ENCODE measurements at regions not wholly inside any gene's neighbourhood (a gene's known extent, or its start where the extent isn't known, plus 50 kb on each side); places are given as distances from the start of the nearest gene placed in this dataset.
"Not testable (repeated sequence)": the region's sequence is repeated elsewhere in the genome, so short reads cannot be mapped to it uniquely, and the experiment has no call there.

DNA sequence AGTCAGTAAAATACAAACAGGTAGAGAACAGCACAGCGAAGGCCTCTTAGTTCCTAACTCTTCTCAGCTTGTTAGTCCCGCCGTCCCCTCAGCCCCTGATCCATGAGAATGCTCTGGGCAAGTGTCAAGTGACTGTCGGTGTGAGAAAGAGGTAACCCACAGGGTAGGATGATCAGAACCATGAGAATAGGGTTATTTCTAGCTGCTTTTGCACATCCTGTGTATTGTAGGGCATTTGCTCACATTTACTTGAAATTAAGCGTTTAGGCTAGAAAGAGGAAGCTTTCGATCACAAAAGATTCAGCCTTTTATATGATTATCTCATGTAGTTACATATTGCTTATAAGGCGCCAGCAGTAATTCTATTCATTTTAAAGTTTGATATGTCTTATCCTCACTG, 103.0 kb upstream of the PDE10A start:
- Histone ChIP-seq H3K27me3 (ENCODE audit: control insufficient read depth in 3 of 3, insufficient read depth in 3 of 3, low read length in 2 of 3) (no peaks in the 10 kb centered on the region), H3K4me3 (no peak overlapping the region)
- WGBS, 2 donors, result 73 to 74% methylated on average over 7 of the region's 7 CpGs

DNA sequence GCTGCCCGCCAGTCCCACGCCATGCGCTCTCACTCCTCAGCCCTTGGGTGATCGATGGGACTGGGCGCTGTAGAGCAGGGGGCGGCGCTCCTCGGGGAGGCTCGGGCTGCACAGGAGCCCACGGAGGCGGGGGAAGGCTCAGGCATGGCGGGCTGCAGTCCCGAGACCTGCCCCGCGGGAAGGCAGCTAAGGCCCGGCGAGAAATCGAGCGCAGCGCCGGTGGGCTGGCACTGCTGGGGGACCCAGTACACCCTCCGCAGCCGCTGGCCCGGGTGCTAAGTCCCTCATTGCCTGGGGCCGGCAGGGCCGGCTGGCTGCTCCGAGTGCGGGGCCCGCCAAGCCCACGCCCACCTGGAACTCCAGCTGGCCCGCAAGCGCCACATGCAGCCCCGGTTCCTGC, 102.2 kb upstream of the PDE10A start:
- WGBS, 2 donors, result 91 to 93% methylated on average over 18 to 33 of the region's 33 CpGs

More for the DNA sequence above, 103.0 kb upstream of the PDE10A start:
- TF ChIP-seq, protein P1, sequence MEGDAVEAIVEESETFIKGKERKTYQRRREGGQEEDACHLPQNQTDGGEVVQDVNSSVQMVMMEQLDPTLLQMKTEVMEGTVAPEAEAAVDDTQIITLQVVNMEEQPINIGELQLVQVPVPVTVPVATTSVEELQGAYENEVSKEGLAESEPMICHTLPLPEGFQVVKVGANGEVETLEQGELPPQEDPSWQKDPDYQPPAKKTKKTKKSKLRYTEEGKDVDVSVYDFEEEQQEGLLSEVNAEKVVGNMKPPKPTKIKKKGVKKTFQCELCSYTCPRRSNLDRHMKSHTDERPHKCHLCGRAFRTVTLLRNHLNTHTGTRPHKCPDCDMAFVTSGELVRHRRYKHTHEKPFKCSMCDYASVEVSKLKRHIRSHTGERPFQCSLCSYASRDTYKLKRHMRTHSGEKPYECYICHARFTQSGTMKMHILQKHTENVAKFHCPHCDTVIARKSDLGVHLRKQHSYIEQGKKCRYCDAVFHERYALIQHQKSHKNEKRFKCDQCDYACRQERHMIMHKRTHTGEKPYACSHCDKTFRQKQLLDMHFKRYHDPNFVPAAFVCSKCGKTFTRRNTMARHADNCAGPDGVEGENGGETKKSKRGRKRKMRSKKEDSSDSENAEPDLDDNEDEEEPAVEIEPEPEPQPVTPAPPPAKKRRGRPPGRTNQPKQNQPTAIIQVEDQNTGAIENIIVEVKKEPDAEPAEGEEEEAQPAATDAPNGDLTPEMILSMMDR (IDR thresholded peaks at IDR 0.05; ENCODE audit: control extremely low read depth, extremely low read depth), result no peak
- Histone ChIP-seq H3K4me1 (ENCODE audit: control insufficient read depth in 5 of 5, insufficient read depth in 5 of 5, low read length in 5 of 5) (peaks cover 0 to 14% (median 2%) of the 10 kb centered on the region in 5 donors), H3K27ac (ENCODE audit: low read depth in 1 of 2, low read length in 1 of 2) (peak overlapping the region; percentile 37 to 42), H3K9me3 (ENCODE audit: control insufficient read depth in 4 of 4, insufficient read depth in 3 of 4, low read length in 3 of 4) (no peaks in the 10 kb centered on the region), H3K9ac (ENCODE audit: insufficient read depth in 1 of 2, low read length in 2 of 2) (no peak overlapping the region), H3K36me3 (ENCODE audit: control insufficient read depth in 4 of 4, insufficient read depth in 4 of 4, low read length in 4 of 4) (no peaks in the 10 kb centered on the region)
- DNase-seq, result no peak
- ATAC-seq (ENCODE audit: insufficient read depth, low FRiP score), result no peak

DNA sequence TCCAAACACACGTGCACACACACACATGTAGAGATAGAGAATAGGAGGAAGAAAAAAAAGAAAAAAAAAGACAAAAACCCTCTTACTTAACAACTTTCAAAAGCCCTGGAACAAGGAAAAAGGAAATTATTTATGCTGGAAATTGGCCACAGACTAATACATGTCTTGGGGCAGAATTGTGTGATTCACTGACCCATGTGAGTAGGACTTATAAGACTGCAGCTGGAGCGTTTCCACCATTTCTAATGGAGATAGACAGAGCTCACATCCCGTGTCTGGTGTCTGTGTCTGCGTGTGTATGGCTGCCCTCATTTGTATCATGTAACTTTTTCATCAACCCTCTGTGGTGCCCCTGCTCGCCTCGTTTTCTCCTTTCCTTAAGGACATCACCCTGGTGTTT, 99.8 kb upstream of the PDE10A start:
- Histone ChIP-seq H3K9me3 (ENCODE audit: control insufficient read depth in 4 of 4, insufficient read depth in 3 of 4, low read length in 3 of 4) (no peaks in the 10 kb centered on the region), H3K4me3 (no peak overlapping the region), H3K9ac (ENCODE audit: insufficient read depth in 1 of 2, low read length in 2 of 2) (no peak overlapping the region), H3K36me3 (ENCODE audit: control insufficient read depth in 4 of 4, insufficient read depth in 4 of 4, low read length in 4 of 4) (no peaks in the 10 kb centered on the region), H3K4me1 (ENCODE audit: control insufficient read depth in 5 of 5, insufficient read depth in 5 of 5, low read length in 5 of 5) (peaks cover 0 to 3% (median 0%) of the 10 kb centered on the region in 5 donors), H3K27me3 (ENCODE audit: control insufficient read depth in 3 of 3, insufficient read depth in 3 of 3, low read length in 2 of 3) (no peaks in the 10 kb centered on the region), H3K27ac (ENCODE audit: low read depth in 1 of 2, low read length in 1 of 2) (no peak overlapping the region)
- DNase-seq (no peak), ATAC-seq (ENCODE audit: insufficient read depth, low FRiP score) (no peak)
- WGBS, 2 donors, result 86 to 90% methylated on average over 6 of the region's 6 CpGs
- TF ChIP-seq, protein P1 (IDR thresholded peaks at IDR 0.05; ENCODE audit: control extremely low read depth, extremely low read depth), result no peak

More for the DNA sequence above, 102.2 kb upstream of the PDE10A start:
- H3K9me3 ChIP-seq (ENCODE audit: control insufficient read depth in 4 of 4, insufficient read depth in 3 of 4, low read length in 3 of 4); H3K4me3 ChIP-seq; H3K27ac ChIP-seq (ENCODE audit: low read depth in 1 of 2, low read length in 1 of 2); H3K9ac ChIP-seq (ENCODE audit: insufficient read depth in 1 of 2, low read length in 2 of 2); H3K27me3 ChIP-seq (ENCODE audit: control insufficient read depth in 3 of 3, insufficient read depth in 3 of 3, low read length in 2 of 3); ATAC-seq (ENCODE audit: insufficient read depth, low FRiP score); DNase-seq; H3K36me3 ChIP-seq (ENCODE audit: control insufficient read depth in 4 of 4, insufficient read depth in 4 of 4, low read length in 4 of 4): not testable (repeated sequence)
- peaks cover 0 to 14% (median 0%) of the 10 kb centered on the region in 5 donors for H3K4me1 ChIP-seq (ENCODE audit: control insufficient read depth in 5 of 5, insufficient read depth in 5 of 5, low read length in 5 of 5)

DNA sequence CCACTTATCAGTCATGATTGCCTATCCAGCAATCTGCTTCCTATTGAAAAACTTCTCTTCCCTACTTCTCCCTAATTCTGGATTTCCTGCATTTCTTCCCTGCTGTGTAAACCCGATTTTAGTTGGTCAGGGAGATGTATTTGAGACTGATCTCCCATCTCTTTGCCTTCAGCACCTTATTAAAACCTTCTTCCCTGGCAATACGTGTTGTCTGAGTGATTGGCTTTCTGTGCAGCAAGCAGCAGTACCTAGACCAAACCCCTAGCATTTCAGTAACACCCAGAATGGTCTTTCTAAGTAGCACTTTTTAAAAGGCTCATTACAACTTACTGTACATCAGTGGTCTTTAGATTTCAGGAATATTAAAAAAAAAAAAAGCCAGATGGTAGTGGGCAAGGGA, 99.1 kb upstream of the PDE10A start:
- H3K9me3 ChIP-seq (ENCODE audit: control insufficient read depth in 4 of 4, insufficient read depth in 3 of 4, low read length in 3 of 4), result no peaks in the 10 kb centered on the region
- no peak overlapping the region for H3K9ac ChIP-seq (ENCODE audit: insufficient read depth in 1 of 2, low read length in 2 of 2)
- WGBS, 2 donors, result 74 to 75% methylated on average over 2 of the region's 2 CpGs
- no peak overlapping the region for H3K27ac ChIP-seq (ENCODE audit: low read depth in 1 of 2, low read length in 1 of 2)
- H3K27me3 ChIP-seq (ENCODE audit: control insufficient read depth in 3 of 3, insufficient read depth in 3 of 3, low read length in 2 of 3), result no peaks in the 10 kb centered on the region
- no peaks in the 10 kb centered on the region for H3K36me3 ChIP-seq (ENCODE audit: control insufficient read depth in 4 of 4, insufficient read depth in 4 of 4, low read length in 4 of 4)
- TF ChIP-seq, protein P1 (IDR thresholded peaks at IDR 0.05; ENCODE audit: control extremely low read depth, extremely low read depth), result no peak
- H3K4me1 ChIP-seq (ENCODE audit: control insufficient read depth in 5 of 5, insufficient read depth in 5 of 5, low read length in 5 of 5), result peaks cover 0 to under 1% (median 0%) of the 10 kb centered on the region in 5 donors
- DNase-seq, result no peak
- ATAC-seq (ENCODE audit: insufficient read depth, low FRiP score), result no peak
- H3K4me3 ChIP-seq, result no peak overlapping the region
